ENCODE measurements at regions not wholly inside any gene's neighbourhood (a gene's known extent, or its start where the extent isn't known, plus 50 kb on each side); places are given as distances from the start of the nearest gene placed in this dataset.
A peak's percentile ranks its signal among the peaks of the same experiment; 100 is the strongest.

DNA sequence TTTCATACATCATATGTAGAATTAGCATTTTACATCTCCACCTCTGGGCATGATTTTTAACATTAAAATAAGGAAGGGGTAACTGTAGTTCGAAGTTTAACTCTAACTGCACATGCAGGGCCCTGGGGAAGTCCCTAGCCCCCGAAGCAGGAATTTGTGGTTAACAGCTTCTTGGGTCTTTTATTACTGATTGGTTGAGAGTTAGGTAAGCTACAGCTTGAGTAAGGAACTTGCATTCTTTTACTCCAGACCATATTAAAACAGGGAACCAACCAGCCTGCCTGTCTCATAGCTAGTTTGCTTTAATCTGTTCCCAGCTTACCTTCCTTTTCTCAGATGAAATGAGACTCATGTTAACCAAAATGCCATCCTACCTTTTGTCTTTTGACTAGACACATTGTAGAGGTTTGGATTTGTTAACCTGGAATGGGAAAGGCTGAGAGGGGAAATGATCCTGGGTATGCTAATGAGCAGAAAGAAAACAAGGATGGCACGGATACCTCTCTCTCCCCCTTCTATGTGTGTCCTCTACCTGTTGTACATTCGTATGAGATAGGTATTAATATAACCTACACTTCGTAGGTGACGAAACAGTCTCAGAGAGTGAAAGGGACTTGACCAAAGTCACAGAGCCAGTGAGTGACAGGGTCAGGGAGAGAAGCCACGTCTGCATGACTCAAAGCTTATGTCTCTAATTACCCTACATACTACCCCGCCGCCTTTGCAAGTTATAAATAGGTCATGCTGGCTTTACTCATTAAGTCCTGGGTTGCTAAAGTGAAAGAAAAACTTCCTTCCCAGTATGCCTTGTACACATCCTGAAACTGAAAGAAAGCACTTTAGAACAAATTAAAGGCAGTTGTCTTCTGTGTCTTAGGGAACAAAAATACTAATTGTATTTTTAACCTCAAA is 119.5 kb upstream of the AFF2 start:
- Histone ChIP-seq H3K4me1 (ENCODE audit: control insufficient read depth in 1 of 2, insufficient read depth in 2 of 2, low read length in 2 of 2) (peaks cover 10 to 11% of the 10 kb centered on the region in 2 donors), H3K4me3 (ENCODE audit: low read depth in 1 of 2, low read length in 2 of 2) (peak overlapping the region; percentile 34 to 57)

DNA sequence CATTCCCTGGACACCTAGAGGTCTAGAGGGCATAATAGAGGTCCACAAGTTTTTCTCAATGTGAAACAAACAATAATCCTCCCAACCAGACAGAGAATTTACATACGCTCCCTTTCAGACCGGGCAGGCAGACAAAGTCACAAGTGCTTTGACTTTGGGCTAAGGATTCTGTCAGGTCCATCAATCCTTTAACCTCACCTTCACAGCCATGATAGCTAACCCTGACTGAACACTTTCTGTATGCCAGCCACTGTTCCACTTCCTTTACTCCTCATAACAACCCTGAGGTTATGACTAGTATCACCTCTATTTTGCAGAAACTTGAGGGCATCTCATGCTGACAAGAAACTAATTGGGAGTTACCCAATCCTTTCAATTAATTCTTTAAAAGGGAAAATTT is 118.8 kb upstream of the AFF2 start:
- H3K9ac ChIP-seq (ENCODE audit: low read depth in 1 of 2, low read length in 2 of 2), result peak overlapping the region in 1 of 2 donors; percentile 51
- H3K4me3 ChIP-seq (ENCODE audit: low read depth in 1 of 2, low read length in 2 of 2), result peak overlapping the region; percentile 34 to 57
- no peaks in the 10 kb centered on the region for H3K27me3 ChIP-seq (ENCODE audit: control insufficient read depth in 1 of 2, insufficient read depth in 2 of 2, low read length in 2 of 2)
- H3K27ac ChIP-seq (ENCODE audit: low read depth, low read length), result peak overlapping the region; percentile 36
- H3K36me3 ChIP-seq (ENCODE audit: control insufficient read depth in 1 of 2, insufficient read depth in 2 of 2, low read length in 2 of 2), result no peaks in the 10 kb centered on the region
- peaks cover 10 to 11% of the 10 kb centered on the region in 2 donors for H3K4me1 ChIP-seq (ENCODE audit: control insufficient read depth in 1 of 2, insufficient read depth in 2 of 2, low read length in 2 of 2)
- no peaks in the 10 kb centered on the region for H3K9me3 ChIP-seq (ENCODE audit: control insufficient read depth in 1 of 2, low read length in 2 of 2)

More for the DNA sequence above, 119.5 kb upstream of the AFF2 start:
- H3K9me3 ChIP-seq (ENCODE audit: control insufficient read depth in 1 of 2, low read length in 2 of 2), result no peaks in the 10 kb centered on the region
- H3K36me3 ChIP-seq (ENCODE audit: control insufficient read depth in 1 of 2, insufficient read depth in 2 of 2, low read length in 2 of 2), result no peaks in the 10 kb centered on the region
- peak overlapping the region; percentile 36 for H3K27ac ChIP-seq (ENCODE audit: low read depth, low read length)
- H3K9ac ChIP-seq (ENCODE audit: low read depth in 1 of 2, low read length in 2 of 2), result peak overlapping the region; percentile 47 to 51
- no peaks in the 10 kb centered on the region for H3K27me3 ChIP-seq (ENCODE audit: control insufficient read depth in 1 of 2, insufficient read depth in 2 of 2, low read length in 2 of 2)

DNA sequence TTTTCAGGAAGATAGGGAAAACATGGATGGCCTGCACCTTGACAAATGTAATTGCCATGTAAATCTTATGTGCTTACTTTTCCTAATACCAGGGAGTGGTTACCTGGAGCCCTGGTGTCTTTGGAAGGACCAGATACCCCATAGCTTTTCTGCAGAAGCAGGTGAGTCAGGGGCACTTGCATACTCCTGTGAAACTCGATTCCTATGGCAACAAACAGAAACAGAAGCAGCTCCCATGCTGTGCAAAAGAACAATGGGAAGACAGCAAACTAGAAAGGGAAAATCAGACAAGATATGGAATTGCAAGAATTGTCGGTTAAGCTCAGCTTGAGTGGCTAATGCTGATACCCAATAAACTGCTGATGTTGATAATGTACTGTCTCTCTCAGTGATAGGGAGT is 117.4 kb upstream of the AFF2 start:
- no peak overlapping the region for H3K9ac ChIP-seq (ENCODE audit: low read depth in 1 of 2, low read length in 2 of 2)
- H3K4me1 ChIP-seq (ENCODE audit: control insufficient read depth in 1 of 2, insufficient read depth in 2 of 2, low read length in 2 of 2), result peaks cover 10 to 11% of the 10 kb centered on the region in 2 donors
- no peak overlapping the region for H3K4me3 ChIP-seq (ENCODE audit: low read depth in 1 of 2, low read length in 2 of 2)
- no peaks in the 10 kb centered on the region for H3K9me3 ChIP-seq (ENCODE audit: control insufficient read depth in 1 of 2, low read length in 2 of 2)
- no peak overlapping the region for H3K27ac ChIP-seq (ENCODE audit: low read depth, low read length)
- no peaks in the 10 kb centered on the region for H3K27me3 ChIP-seq (ENCODE audit: control insufficient read depth in 1 of 2, insufficient read depth in 2 of 2, low read length in 2 of 2)
- no peaks in the 10 kb centered on the region for H3K36me3 ChIP-seq (ENCODE audit: control insufficient read depth in 1 of 2, insufficient read depth in 2 of 2, low read length in 2 of 2)

DNA sequence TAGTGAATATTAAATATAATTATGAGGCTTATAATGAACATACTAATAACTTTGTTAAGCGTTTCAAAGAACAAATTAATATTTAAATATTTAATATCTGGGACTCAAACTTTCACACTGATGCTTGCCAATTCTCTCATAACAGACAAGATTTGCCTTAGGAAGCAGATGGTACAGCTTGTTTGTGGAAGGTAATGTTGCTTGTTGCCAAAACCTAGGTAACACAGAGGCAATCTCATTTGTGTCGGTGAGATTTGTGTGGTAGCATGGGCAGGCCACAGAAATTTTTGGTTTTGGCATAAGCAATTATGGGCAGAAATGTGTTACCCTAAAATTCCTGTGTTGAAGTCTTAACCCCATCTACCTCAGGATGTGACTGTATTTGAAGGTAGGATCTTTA is 114.9 kb upstream of the AFF2 start:
- H3K27me3 ChIP-seq (ENCODE audit: control insufficient read depth in 1 of 2, insufficient read depth in 2 of 2, low read length in 2 of 2), result no peaks in the 10 kb centered on the region
- peaks cover 5 to 6% of the 10 kb centered on the region in 2 donors for H3K4me1 ChIP-seq (ENCODE audit: control insufficient read depth in 1 of 2, insufficient read depth in 2 of 2, low read length in 2 of 2)
- H3K9me3 ChIP-seq (ENCODE audit: control insufficient read depth in 1 of 2, low read length in 2 of 2), result no peaks in the 10 kb centered on the region
- H3K4me3 ChIP-seq (ENCODE audit: low read depth in 1 of 2, low read length in 2 of 2), result no peak overlapping the region
- no peaks in the 10 kb centered on the region for H3K36me3 ChIP-seq (ENCODE audit: control insufficient read depth in 1 of 2, insufficient read depth in 2 of 2, low read length in 2 of 2)
- no peak overlapping the region for H3K9ac ChIP-seq (ENCODE audit: low read depth in 1 of 2, low read length in 2 of 2)
- H3K27ac ChIP-seq (ENCODE audit: low read depth, low read length), result no peak overlapping the region

DNA sequence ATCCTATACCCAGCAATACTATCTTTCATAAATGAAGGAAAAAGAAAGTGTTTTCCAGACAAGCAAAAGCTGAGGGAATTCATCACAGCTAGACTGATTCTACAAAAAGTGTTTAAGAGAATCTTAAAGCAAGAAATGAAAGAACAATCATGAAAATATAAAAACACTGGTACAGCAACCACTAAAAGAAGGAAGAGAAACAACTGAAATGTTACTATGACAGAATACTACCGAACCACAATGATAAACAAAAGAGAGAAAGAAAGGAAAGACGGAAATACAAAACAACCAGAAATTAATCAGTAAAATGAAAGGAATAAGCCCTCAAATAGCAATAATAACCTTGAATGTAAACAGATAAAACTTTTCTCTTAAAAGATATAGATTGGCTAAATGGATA is 110.8 kb upstream of the AFF2 start:
- Histone ChIP-seq H3K9ac (ENCODE audit: low read depth in 1 of 2, low read length in 2 of 2) (no peak overlapping the region), H3K27ac (ENCODE audit: low read depth, low read length) (no peak overlapping the region), H3K4me3 (ENCODE audit: low read depth in 1 of 2, low read length in 2 of 2) (no peak overlapping the region), H3K4me1 (ENCODE audit: control insufficient read depth in 1 of 2, insufficient read depth in 2 of 2, low read length in 2 of 2) (no peaks in the 10 kb centered on the region), H3K36me3 (ENCODE audit: control insufficient read depth in 1 of 2, insufficient read depth in 2 of 2, low read length in 2 of 2) (no peaks in the 10 kb centered on the region), H3K9me3 (ENCODE audit: control insufficient read depth in 1 of 2, low read length in 2 of 2) (no peaks in the 10 kb centered on the region), H3K27me3 (ENCODE audit: control insufficient read depth in 1 of 2, insufficient read depth in 2 of 2, low read length in 2 of 2) (no peaks in the 10 kb centered on the region)

DNA sequence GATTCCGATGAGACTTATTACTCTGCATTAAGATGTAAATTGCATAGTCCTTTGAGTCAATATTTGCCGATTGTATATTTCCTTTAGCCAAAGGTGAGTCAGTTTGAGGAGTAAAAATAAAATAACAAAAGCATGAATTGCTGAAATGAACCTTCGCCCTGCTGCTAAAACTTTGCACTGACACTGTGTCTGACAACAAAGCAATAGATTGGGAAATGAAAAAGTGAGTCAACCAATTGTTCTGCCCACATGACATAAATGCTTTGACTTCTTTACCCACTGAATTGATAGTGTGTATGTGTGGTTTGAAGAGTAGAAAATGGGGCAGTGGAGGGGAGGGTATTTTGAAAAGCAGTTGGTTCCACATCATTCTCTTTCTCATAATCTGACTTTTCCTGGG is 88.4 kb upstream of the AFF2 start:
- no peaks in the 10 kb centered on the region for H3K36me3 ChIP-seq (ENCODE audit: control insufficient read depth in 1 of 2, insufficient read depth in 2 of 2, low read length in 2 of 2)
- no peaks in the 10 kb centered on the region for H3K27me3 ChIP-seq (ENCODE audit: control insufficient read depth in 1 of 2, insufficient read depth in 2 of 2, low read length in 2 of 2)
- no peaks in the 10 kb centered on the region for H3K4me1 ChIP-seq (ENCODE audit: control insufficient read depth in 1 of 2, insufficient read depth in 2 of 2, low read length in 2 of 2)
- no peak overlapping the region for H3K27ac ChIP-seq (ENCODE audit: low read depth, low read length)
- H3K9ac ChIP-seq (ENCODE audit: low read depth in 1 of 2, low read length in 2 of 2), result no peak overlapping the region
- H3K4me3 ChIP-seq (ENCODE audit: low read depth in 1 of 2, low read length in 2 of 2), result no peak overlapping the region
- no peaks in the 10 kb centered on the region for H3K9me3 ChIP-seq (ENCODE audit: control insufficient read depth in 1 of 2, low read length in 2 of 2)

DNA sequence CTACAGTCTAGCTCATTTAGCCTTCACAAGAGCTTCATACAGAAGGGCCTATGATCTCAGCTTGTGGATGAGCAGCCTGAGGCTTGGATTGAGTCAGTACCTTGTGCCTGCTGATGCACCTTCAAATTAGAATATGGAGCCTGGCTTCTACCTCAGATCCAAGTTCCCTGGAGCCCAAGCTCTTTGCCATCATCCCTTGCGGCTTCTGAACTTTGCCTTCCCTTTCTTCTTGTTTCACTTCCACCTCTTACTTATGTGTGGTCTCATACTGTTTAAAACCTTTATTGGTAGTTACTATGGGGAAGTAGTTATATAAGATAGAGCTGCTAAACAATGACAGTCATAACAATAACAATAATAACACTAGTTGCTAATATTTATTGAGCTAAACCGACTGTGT is 84.3 kb upstream of the AFF2 start:
- Histone ChIP-seq H3K4me3 (ENCODE audit: low read depth in 1 of 2, low read length in 2 of 2) (no peak overlapping the region), H3K36me3 (ENCODE audit: control insufficient read depth in 1 of 2, insufficient read depth in 2 of 2, low read length in 2 of 2) (no peaks in the 10 kb centered on the region), H3K27me3 (ENCODE audit: control insufficient read depth in 1 of 2, insufficient read depth in 2 of 2, low read length in 2 of 2) (no peaks in the 10 kb centered on the region), H3K4me1 (ENCODE audit: control insufficient read depth in 1 of 2, insufficient read depth in 2 of 2, low read length in 2 of 2) (no peaks in the 10 kb centered on the region), H3K9ac (ENCODE audit: low read depth in 1 of 2, low read length in 2 of 2) (no peak overlapping the region), H3K9me3 (ENCODE audit: control insufficient read depth in 1 of 2, low read length in 2 of 2) (no peaks in the 10 kb centered on the region), H3K27ac (ENCODE audit: low read depth, low read length) (no peak overlapping the region)

DNA sequence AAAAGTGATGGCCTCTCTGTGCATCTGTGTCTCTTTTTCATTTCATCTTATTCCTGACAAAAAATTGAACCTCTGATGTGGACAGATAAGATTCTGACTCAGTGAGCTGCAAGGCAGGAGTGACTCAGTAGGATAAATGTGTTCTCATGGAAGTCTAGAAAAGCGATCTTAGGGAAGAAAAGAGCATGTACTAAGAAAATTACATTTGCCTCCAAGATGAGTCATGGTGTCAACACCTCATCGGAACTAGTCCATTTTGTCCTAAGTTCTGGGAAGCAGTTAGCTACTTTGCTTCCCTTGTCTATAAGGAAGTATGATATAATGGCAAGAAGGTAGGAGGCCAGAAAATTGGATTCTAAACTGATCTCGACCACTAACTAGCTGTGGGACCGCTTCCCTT is 83.5 kb upstream of the AFF2 start:
- no peak overlapping the region for H3K27ac ChIP-seq (ENCODE audit: low read depth, low read length)
- H3K27me3 ChIP-seq (ENCODE audit: control insufficient read depth in 1 of 2, insufficient read depth in 2 of 2, low read length in 2 of 2), result no peaks in the 10 kb centered on the region
- H3K36me3 ChIP-seq (ENCODE audit: control insufficient read depth in 1 of 2, insufficient read depth in 2 of 2, low read length in 2 of 2), result no peaks in the 10 kb centered on the region
- H3K9ac ChIP-seq (ENCODE audit: low read depth in 1 of 2, low read length in 2 of 2), result no peak overlapping the region
- H3K4me3 ChIP-seq (ENCODE audit: low read depth in 1 of 2, low read length in 2 of 2), result no peak overlapping the region
- no peaks in the 10 kb centered on the region for H3K9me3 ChIP-seq (ENCODE audit: control insufficient read depth in 1 of 2, low read length in 2 of 2)
- H3K4me1 ChIP-seq (ENCODE audit: control insufficient read depth in 1 of 2, insufficient read depth in 2 of 2, low read length in 2 of 2), result no peaks in the 10 kb centered on the region

DNA sequence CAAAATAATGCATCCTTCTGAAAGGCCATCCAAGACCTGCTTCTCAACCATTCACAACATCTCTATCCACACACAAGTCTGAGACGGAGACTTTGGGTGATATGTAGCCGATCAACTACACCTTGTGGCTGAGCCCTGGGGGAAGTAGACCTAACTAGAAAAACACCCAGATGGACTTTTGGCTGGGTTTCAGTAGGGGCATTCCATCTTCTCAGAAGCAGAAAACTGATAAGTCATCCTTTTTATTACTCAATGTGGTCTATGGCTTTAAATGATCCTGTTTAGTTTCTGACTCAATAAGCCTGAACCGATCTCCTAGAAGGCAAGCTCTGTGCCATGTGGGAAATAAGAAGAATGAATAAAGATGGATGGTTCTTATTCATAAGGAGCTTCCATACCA is 82.5 kb upstream of the AFF2 start:
- H3K4me3 ChIP-seq (ENCODE audit: low read depth in 1 of 2, low read length in 2 of 2), result no peak overlapping the region
- H3K4me1 ChIP-seq (ENCODE audit: control insufficient read depth in 1 of 2, insufficient read depth in 2 of 2, low read length in 2 of 2), result no peaks in the 10 kb centered on the region
- no peak overlapping the region for H3K27ac ChIP-seq (ENCODE audit: low read depth, low read length)
- no peaks in the 10 kb centered on the region for H3K9me3 ChIP-seq (ENCODE audit: control insufficient read depth in 1 of 2, low read length in 2 of 2)
- H3K36me3 ChIP-seq (ENCODE audit: control insufficient read depth in 1 of 2, insufficient read depth in 2 of 2, low read length in 2 of 2), result no peaks in the 10 kb centered on the region
- H3K9ac ChIP-seq (ENCODE audit: low read depth in 1 of 2, low read length in 2 of 2), result no peak overlapping the region
- H3K27me3 ChIP-seq (ENCODE audit: control insufficient read depth in 1 of 2, insufficient read depth in 2 of 2, low read length in 2 of 2), result no peaks in the 10 kb centered on the region

DNA sequence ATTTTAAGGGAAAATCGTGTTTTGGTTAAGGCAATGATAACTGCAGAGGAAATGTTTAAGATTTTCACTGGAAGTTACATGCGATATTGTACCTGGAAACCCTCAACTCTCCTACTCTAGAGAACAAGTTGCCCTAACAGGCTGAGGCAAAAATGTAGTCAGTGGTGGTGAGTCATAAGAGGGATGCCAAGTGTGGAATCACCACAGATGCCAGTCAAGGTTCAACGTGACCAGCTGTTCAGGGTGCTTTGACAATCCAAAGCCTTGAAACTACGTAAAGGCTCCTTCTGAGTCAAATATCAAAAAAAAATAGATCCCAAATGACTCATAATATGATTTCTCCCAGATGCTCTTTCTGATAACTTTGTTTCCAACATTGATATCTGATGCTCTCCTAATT is 77.9 kb upstream of the AFF2 start:
- no peak overlapping the region for H3K9ac ChIP-seq (ENCODE audit: low read depth in 1 of 2, low read length in 2 of 2)
- no peaks in the 10 kb centered on the region for H3K27me3 ChIP-seq (ENCODE audit: control insufficient read depth in 1 of 2, insufficient read depth in 2 of 2, low read length in 2 of 2)
- H3K4me3 ChIP-seq (ENCODE audit: low read depth in 1 of 2, low read length in 2 of 2), result no peak overlapping the region
- no peaks in the 10 kb centered on the region for H3K4me1 ChIP-seq (ENCODE audit: control insufficient read depth in 1 of 2, insufficient read depth in 2 of 2, low read length in 2 of 2)
- H3K27ac ChIP-seq (ENCODE audit: low read depth, low read length), result no peak overlapping the region
- no peaks in the 10 kb centered on the region for H3K36me3 ChIP-seq (ENCODE audit: control insufficient read depth in 1 of 2, insufficient read depth in 2 of 2, low read length in 2 of 2)
- H3K9me3 ChIP-seq (ENCODE audit: control insufficient read depth in 1 of 2, low read length in 2 of 2), result no peaks in the 10 kb centered on the region

Measured in duodenal mucosa (tissue), 2 donors.